ENCODE measurements at regions not wholly inside any gene's neighbourhood (a gene's known extent, or its start where the extent isn't known, plus 50 kb on each side); places are given as distances from the start of the nearest gene placed in this dataset.

GRCh38 chr1:184813528-184814089 is 59.0 kb upstream of the EDEM3 start:
- no peak for DNase-seq

GRCh38 chr1:184811439-184812111 is 56.9 kb upstream of the EDEM3 start:
- DNase-seq, result no peak

GRCh38 chr1:184810735-184811343 is 56.2 kb upstream of the EDEM3 start:
- DNase-seq, result no peak

GRCh38 chr1:184806296-184806721 is 51.7 kb upstream of the EDEM3 start:
- DNase-seq, result no peak

- peak; percentile 65 for DNase-seq
Measured at GRCh38 chr1:184805667-184806295, 51.1 kb upstream of the EDEM3 start.
